Hepatocyte (in vitro differentiated cells): ENCODE measurements at regions not wholly inside any gene's neighbourhood (a gene's known extent, or its start where the extent isn't known, plus 50 kb on each side); places are given as distances from the start of the nearest gene placed in this dataset.

Experiments
- DNase-seq: peaks from one replicate; pipeline ENCODE4 v3.0.0-alpha.2; 2016; ENCODE audit warnings: low spot score
- H2AFZ ChIP-seq: fragments of 200-600 bp; sonication (generic); 2 replicates; pipeline ENCODE4 v1.6.0; 2016; ENCODE audit warnings: antibody characterized with exemption, mild to moderate bottlenecking
- H3K27ac ChIP-seq: fragments of 200-600 bp; sonication (generic); 2 replicates; pipeline ENCODE4 v1.5.1; 2016; ENCODE audit warnings: mild to moderate bottlenecking
- H3K27me3 ChIP-seq: fragments of 200-600 bp; sonication (generic); 2 replicates; pipeline ENCODE4 v1.6.1; 2016
- H3K36me3 ChIP-seq: fragments of 200-600 bp; sonication (generic); replicated peaks from 2 replicates; pipeline ENCODE4 v1.5.1; 2016; ENCODE audit warnings: low read depth; ENCODE audit not compliant: insufficient read depth
- H3K4me1 ChIP-seq: fragments of 200-600 bp; sonication (generic); 2 replicates; pipeline ENCODE4 v1.5.1; 2016; ENCODE audit warnings: mild to moderate bottlenecking, moderate library complexity; ENCODE audit not compliant: insufficient read depth
- H3K4me2 ChIP-seq: fragments of 200-600 bp; sonication (generic); 2 replicates; pipeline ENCODE4 v1.6.0; 2016
- H3K4me3 ChIP-seq: fragments of 200-600 bp; sonication (generic); 2 replicates; pipeline ENCODE4 v1.5.1; 2016; ENCODE audit warnings: mild to moderate bottlenecking
- H3K79me2 ChIP-seq: fragments of 200-600 bp; sonication (generic); 2 replicates; pipeline ENCODE4 v1.6.0; 2017; ENCODE audit warnings: mild to moderate bottlenecking
- H3K9me2 ChIP-seq: fragments of 200-600 bp; sonication (generic); replicated peaks from 2 replicates; pipeline ENCODE4 v1.6.0; 2017; ENCODE audit warnings: mild to moderate bottlenecking; ENCODE audit not compliant: insufficient read depth
- H3K9me3 ChIP-seq: fragments of 200-600 bp; sonication (generic); 2 replicates; pipeline ENCODE4 v1.5.1; 2016; ENCODE audit warnings: low read depth, mild to moderate bottlenecking
- H4K20me1 ChIP-seq: fragments of 200-600 bp; sonication (generic); 2 replicates; pipeline ENCODE4 v1.6.0; 2016; ENCODE audit warnings: mild to moderate bottlenecking; ENCODE audit not compliant: insufficient read depth, poor library complexity, severe bottlenecking
- EZH2 ChIP-seq: fragments of 200-600 bp; sonication (generic); IDR thresholded peaks from 2 replicates; pipeline ENCODE4 v1.6.1; 2016; ENCODE audit warnings: antibody characterized with exemption, mild to moderate bottlenecking, borderline replicate concordance
- EZH2phosphoT487 ChIP-seq: fragments of 200-600 bp; sonication (generic); IDR thresholded peaks from one replicate; pipeline ENCODE4 v1.6.1; 2018; ENCODE audit warnings: antibody characterized with exemption, mild to moderate bottlenecking, low read depth, moderate library complexity; ENCODE audit not compliant: unreplicated experiment, severe bottlenecking
- WGBS: methylation state at CpG from one replicate; pipeline ENCODE4 v1.1.6; 2016; ENCODE audit warnings: low lambda C conversion rate; ENCODE audit errors: missing lambda C conversion rate; 5-methylcytosine and 5-hydroxymethylcytosine counted together
- TF ChIP-seq, protein P1 (sequence below): fragments of 200-600 bp; sonication (generic); IDR thresholded peaks from 2 replicates; pipeline ENCODE4 v1.5.1; 2016; ENCODE audit warnings: antibody characterized with exemption, mild to moderate bottlenecking; ENCODE audit not compliant: poor library complexity

DNA sequence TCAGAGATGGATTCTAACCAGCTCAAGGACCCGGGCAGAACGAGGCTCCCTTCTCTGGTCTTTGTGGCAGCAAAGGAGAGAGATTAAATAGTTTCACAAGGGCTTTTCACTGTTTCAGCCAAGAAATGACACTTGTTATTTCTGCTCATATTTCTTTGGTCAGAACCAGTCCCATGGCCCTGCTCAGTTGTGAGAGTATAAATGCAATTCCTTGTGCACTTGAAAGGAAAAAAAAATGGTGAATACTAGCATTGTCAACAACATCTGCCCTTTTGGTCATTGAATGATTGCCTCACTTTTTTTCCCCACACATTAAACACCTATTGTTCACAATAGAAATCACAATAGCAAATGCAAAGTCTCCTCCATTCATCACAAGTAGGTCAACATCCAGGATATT lies 104.4 kb downstream of the RDH14 start:
- Histone ChIP-seq H3K4me2 (no peak overlapping the region), H3K27ac (no peak overlapping the region), H3K9me3 (no peaks in the 10 kb centered on the region), H2AFZ (no peak overlapping the region), H3K36me3 (no peaks in the 10 kb centered on the region), H3K4me3 (no peak overlapping the region), H3K4me1 (peaks cover 6% of the 10 kb centered on the region), H4K20me1 (no peaks in the 10 kb centered on the region), H3K79me2 (no peaks in the 10 kb centered on the region), H3K27me3 (no peaks in the 10 kb centered on the region), H3K9me2 (no peaks in the 10 kb centered on the region)
- no peak for TF ChIP-seq EZH2
- TF ChIP-seq, protein P1, sequence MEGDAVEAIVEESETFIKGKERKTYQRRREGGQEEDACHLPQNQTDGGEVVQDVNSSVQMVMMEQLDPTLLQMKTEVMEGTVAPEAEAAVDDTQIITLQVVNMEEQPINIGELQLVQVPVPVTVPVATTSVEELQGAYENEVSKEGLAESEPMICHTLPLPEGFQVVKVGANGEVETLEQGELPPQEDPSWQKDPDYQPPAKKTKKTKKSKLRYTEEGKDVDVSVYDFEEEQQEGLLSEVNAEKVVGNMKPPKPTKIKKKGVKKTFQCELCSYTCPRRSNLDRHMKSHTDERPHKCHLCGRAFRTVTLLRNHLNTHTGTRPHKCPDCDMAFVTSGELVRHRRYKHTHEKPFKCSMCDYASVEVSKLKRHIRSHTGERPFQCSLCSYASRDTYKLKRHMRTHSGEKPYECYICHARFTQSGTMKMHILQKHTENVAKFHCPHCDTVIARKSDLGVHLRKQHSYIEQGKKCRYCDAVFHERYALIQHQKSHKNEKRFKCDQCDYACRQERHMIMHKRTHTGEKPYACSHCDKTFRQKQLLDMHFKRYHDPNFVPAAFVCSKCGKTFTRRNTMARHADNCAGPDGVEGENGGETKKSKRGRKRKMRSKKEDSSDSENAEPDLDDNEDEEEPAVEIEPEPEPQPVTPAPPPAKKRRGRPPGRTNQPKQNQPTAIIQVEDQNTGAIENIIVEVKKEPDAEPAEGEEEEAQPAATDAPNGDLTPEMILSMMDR: no peak
- WGBS: 35% methylated on average over 2 of the region's 2 CpGs
- DNase-seq: no peak

DNA sequence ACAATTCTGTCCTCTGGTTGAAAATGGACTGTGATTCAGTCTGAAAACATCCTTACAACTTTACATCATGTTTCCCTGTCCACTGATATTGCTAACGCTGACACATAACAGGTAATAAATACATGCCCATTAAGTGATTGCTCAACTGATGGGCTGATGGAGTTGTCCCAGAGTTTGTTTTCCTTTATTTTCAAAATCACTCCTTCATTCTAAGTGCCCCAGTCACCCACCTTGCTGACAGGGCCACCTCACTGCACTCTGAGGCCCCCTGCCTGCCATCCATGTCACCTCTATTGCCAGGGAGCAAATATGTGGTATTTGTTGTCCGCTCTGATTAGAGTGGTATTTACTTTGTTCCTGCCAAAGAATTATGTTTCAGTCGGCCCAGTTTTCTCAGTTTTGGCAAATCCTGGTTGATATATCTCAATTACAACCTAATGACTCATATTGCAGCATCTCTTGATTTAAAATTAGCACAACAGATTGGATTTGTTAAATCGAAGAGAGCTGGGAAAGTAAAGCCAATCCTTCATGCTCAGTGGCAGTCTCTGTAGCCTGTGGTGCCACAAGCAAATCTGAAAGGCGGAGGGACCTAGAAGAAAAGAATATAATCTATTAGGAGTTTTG lies 105.1 kb downstream of the RDH14 start:
- Histone ChIP-seq H3K27ac (peak overlapping the region; percentile 21), H3K4me3 (no peak overlapping the region), H3K9me3 (no peaks in the 10 kb centered on the region), H4K20me1 (no peaks in the 10 kb centered on the region), H2AFZ (no peak overlapping the region), H3K36me3 (no peaks in the 10 kb centered on the region), H3K4me1 (peaks cover 11% of the 10 kb centered on the region), H3K27me3 (no peaks in the 10 kb centered on the region), H3K9me2 (no peaks in the 10 kb centered on the region), H3K79me2 (no peaks in the 10 kb centered on the region), H3K4me2 (peak overlapping the region; percentile 15)
- TF ChIP-seq, protein P1: peak; percentile 32
- TF ChIP-seq EZH2phosphoT487 (no peak), EZH2 (no peak)
- WGBS: 66% methylated on average over 5 of the region's 5 CpGs
- peak; percentile 20 for DNase-seq

DNA sequence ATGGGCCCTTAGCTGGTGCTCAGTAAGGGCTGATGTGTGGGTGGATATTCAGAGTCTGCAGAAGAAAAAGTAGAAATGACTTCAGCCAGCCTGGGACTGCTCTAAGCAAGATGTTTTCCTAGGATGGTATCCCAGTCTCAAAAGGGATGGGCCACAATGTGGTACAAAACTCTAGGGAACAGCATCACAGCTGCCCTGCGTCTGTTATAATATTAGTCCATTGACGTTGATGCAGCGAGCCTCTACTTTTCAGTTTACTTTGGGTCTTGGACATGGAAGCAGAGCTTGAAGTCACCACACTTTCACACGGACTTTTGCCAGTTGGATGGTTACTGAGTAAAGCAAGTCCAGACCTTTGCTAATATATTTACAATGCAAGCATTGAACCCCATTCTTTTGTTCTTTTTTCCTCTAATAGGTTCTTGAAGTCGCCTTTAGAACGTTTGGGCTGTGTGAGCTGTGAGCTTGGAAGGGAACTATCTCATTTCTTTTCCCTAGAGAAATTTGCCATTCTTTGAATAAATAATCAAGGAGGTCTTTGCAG lies 105.7 kb downstream of the RDH14 start:
- TF ChIP-seq EZH2phosphoT487: no peak
- Histone ChIP-seq H3K4me2 (no peak overlapping the region), H4K20me1 (no peaks in the 10 kb centered on the region), H3K79me2 (no peaks in the 10 kb centered on the region), H3K9me3 (no peaks in the 10 kb centered on the region), H3K27ac (peak overlapping the region; percentile 46), H3K9me2 (no peaks in the 10 kb centered on the region), H3K36me3 (no peaks in the 10 kb centered on the region), H3K4me1 (peaks cover 11% of the 10 kb centered on the region), H2AFZ (no peak overlapping the region), H3K27me3 (no peaks in the 10 kb centered on the region), H3K4me3 (no peak overlapping the region)
- 86% methylated on average over 6 of the region's 6 CpGs for WGBS
- DNase-seq: no peak

DNA sequence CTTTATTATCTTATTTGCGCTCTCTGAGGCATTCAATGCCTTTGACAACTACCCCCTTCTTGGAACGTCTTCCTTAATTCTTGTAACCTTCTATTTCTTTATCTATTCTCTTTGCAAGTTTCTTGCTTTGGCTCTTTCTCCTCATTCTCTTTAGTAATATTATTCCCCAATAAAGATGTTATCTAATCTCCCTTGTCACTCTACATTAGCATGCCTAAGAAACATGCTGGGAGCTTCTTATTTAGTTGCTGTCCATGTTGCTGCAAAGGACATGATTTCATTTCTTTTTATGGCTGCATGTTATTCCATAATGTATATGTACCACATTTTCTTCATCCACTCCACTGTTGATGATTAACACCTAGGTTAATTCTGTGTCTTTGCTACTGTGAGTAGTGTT lies 113.7 kb downstream of the RDH14 start:
- Histone ChIP-seq H3K4me2 (no peak overlapping the region), H3K4me1 (peaks cover 8% of the 10 kb centered on the region), H3K27me3 (no peaks in the 10 kb centered on the region), H3K79me2 (no peaks in the 10 kb centered on the region), H4K20me1 (no peaks in the 10 kb centered on the region), H3K36me3 (no peaks in the 10 kb centered on the region), H3K9me2 (no peaks in the 10 kb centered on the region), H3K4me3 (no peak overlapping the region), H3K27ac (no peak overlapping the region), H2AFZ (no peak overlapping the region), H3K9me3 (no peaks in the 10 kb centered on the region)
- TF ChIP-seq, protein P1: no peak
- TF ChIP-seq EZH2 (no peak), EZH2phosphoT487 (no peak)
- no peak for DNase-seq
- 64% methylated on average over 2 of the region's 2 CpGs for WGBS
